Neural crest cell (in vitro differentiated cells): ENCODE measurements at regions not wholly inside any gene's neighbourhood (a gene's known extent, or its start where the extent isn't known, plus 50 kb on each side); places are given as distances from the start of the nearest gene placed in this dataset.

Source experiments
- DNase-seq: peaks from one replicate; pipeline ENCODE4 v3.0.0; 2021; ENCODE audit warnings: low read depth, mixed read lengths, low spot score
- H3K27ac Mint-ChIP-seq: one replicate; pipeline ENCODE4 v1.8.0; 2021; ENCODE audit warnings: mild to moderate bottlenecking, mixed read lengths; ENCODE audit not compliant: unreplicated experiment
- H3K27me3 Mint-ChIP-seq: 2 replicates; pipeline ENCODE4 v1.8.0; 2021; ENCODE audit warnings: low read depth, mild to moderate bottlenecking, mixed read lengths
- H3K36me3 Mint-ChIP-seq: 2 replicates; pipeline ENCODE4 v1.8.0; 2021; ENCODE audit warnings: low read depth, mild to moderate bottlenecking, mixed read lengths
- H3K4me1 Mint-ChIP-seq: 2 replicates; pipeline ENCODE4 v1.8.0; 2021; ENCODE audit warnings: mixed read lengths
- H3K4me3 Mint-ChIP-seq: one replicate; pipeline ENCODE4 v1.8.0; 2021; ENCODE audit warnings: mild to moderate bottlenecking, mixed read lengths
- H3K9me3 Mint-ChIP-seq: 2 replicates; pipeline ENCODE4 v1.8.0; 2021; ENCODE audit warnings: mixed read lengths
- CTCF ChIP-seq: fragments of 200-600 bp; sonication (generic); conservative IDR thresholded peaks from 2 replicates; pipeline ENCODE4 v1.5.0; 2021; ENCODE audit warnings: antibody characterized with exemption, mild to moderate bottlenecking

DNA sequence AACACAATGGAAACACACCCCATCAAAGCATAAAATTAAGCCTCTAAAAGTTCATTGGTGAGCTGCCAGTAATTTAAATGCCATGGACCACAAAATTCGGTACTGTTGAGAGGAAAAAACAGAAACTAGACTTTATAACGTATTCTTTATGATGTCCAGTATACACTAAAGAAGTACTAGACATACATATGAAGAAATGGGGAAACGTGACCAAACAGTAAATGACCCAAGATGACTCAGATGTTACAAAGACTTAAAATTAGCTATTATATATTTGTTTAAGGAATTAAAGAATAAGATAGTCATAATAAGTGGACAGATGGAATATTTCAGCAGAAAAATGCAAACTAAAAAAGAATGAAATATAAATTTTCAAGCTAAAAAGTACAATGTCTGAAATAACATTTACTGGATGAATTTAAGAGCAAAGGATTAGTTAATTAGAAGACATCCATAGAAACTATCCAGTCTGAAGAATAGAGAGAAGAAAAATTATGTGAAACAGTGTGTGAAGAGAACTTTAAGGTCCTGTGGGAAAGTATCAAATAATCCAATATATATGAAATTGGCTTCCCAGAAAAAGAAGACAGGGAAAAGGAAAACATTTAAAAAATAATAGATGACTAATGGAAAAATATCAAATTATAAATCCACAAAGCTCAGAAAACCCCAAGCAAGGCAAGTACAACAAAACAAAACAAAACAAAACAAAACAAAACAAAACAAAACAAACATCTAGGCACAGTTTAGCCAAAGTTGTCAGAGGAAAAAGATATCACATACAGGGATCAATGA lies 69.4 kb downstream of the SAMD9 start:
- TF ChIP-seq CTCF = no peak
- Mint-ChIP-seq H3K4me3 (no peak overlapping the region), H3K36me3 (no peaks in the 10 kb centered on the region), H3K27ac (no peak overlapping the region), H3K4me1 (peaks cover 39% of the 10 kb centered on the region), H3K9me3 (no peaks in the 10 kb centered on the region), H3K27me3 (peaks cover 25% of the 10 kb centered on the region)
- no peak for DNase-seq

- H3K4me3 Mint-ChIP-seq = no peak overlapping the region
- H3K4me1 Mint-ChIP-seq = peaks cover 45% of the 10 kb centered on the region
Measured at GRCh38 chr7:93047514-93048099, 70.2 kb downstream of the SAMD9 start.

GRCh38 chr7:93046641-93047040 lies 71.1 kb downstream of the SAMD9 start:
- Mint-ChIP-seq H3K27ac (peak overlapping the region; percentile 90), H3K4me3 (peak overlapping the region; percentile 64), H3K27me3 (peaks cover 11% of the 10 kb centered on the region), H3K4me1 (peaks cover 45% of the 10 kb centered on the region), H3K36me3 (no peaks in the 10 kb centered on the region), H3K9me3 (no peaks in the 10 kb centered on the region)
- peak; percentile 47 for DNase-seq
- TF ChIP-seq CTCF = no peak

More at GRCh38 chr7:93047514-93048099, 70.2 kb downstream of the SAMD9 start:
- DNase-seq = no peak
- Mint-ChIP-seq H3K27me3 (peaks cover 19% of the 10 kb centered on the region), H3K36me3 (no peaks in the 10 kb centered on the region), H3K27ac (peak overlapping the region; percentile 20), H3K9me3 (no peaks in the 10 kb centered on the region)
- TF ChIP-seq CTCF = no peak

DNA sequence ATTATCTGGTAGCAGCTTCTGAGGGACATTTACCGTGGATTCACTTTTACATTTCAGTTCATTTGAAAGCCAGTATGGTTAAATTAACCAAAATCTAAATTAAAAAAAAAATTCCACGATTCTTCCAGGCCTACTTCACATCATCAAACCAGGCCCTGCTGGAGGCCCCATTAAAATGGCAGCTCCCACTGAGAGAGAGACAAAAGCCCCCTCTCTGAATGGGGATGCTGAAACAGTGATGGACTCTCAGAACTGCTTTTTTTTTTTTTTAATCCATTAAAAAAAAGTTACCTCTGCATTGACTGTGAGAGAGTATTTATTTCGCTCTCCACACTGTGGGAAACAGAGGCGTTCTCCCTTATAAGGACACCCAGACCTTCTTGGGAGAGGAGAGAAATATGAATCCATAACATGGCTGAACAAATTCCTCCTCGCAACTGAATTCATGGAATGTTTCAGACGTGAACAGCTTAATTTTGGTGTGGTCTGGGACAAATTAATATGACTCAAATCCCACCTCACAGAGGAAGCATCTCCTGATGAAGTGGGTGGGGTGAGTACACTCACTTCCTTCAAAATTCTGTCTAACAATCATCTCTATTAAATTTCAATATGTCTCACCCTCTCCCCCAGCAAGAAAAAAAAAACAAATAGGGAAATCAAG lies 73.5 kb downstream of the SAMD9 start:
- DNase-seq = no peak
- Mint-ChIP-seq H3K4me3 (peak overlapping the region; percentile 54), H3K27me3 (peaks cover 3% of the 10 kb centered on the region), H3K4me1 (peaks cover 45% of the 10 kb centered on the region), H3K9me3 (no peaks in the 10 kb centered on the region), H3K27ac (no peak overlapping the region), H3K36me3 (no peaks in the 10 kb centered on the region)
- no peak for TF ChIP-seq CTCF

DNA sequence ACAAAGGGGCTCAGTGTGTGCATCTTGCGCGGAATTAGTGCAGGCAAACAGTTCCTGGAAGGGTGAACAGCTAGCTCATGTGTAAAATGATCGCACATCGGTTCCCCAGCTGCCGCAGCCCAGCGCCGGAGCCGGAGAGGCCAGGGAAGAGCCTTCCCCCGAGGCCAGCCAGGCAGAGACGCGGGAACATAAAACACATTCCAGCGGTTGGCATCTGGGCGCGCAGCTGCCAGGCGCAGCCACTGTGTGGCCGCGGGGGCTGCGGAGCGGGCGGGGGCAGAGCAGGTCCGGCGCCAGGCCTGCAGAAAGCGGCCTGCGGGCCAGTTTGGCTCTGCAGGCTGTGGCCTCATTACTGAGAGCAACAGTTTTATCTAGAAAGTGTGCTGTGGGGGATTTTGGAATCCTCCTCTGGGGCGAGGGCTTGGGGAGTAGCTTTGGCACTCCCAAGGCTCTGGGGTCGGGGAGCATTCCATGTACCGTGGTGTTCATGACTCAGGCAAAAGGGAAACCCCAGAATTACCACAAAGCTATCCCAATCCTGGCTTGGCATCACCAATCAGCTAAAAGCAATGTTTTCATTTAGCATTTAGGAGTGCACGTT lies 74.3 kb downstream of the SAMD9 start:
- H3K27ac Mint-ChIP-seq = peak overlapping the region; percentile 67
- no peaks in the 10 kb centered on the region for H3K9me3 Mint-ChIP-seq
- H3K36me3 Mint-ChIP-seq = no peaks in the 10 kb centered on the region
- peaks cover 3% of the 10 kb centered on the region for H3K27me3 Mint-ChIP-seq
- TF ChIP-seq CTCF = no peak
- H3K4me1 Mint-ChIP-seq = peaks cover 45% of the 10 kb centered on the region
- H3K4me3 Mint-ChIP-seq = peak overlapping the region; percentile 54
- peak; percentile 37 for DNase-seq
